PC-3 (cell line): ENCODE measurements at regions not wholly inside any gene's neighbourhood (a gene's known extent, or its start where the extent isn't known, plus 50 kb on each side); places are given as distances from the start of the nearest gene placed in this dataset.

Source experiments
- EZH2 ChIP-seq: fragments of 300-600 bp; sonication (generic); IDR thresholded peaks from one replicate; pipeline ENCODE4 v1.6.1; 2017; ENCODE audit warnings: antibody characterized with exemption, mild to moderate bottlenecking, low read length; ENCODE audit not compliant: unreplicated experiment
- EZH2phosphoT487 ChIP-seq: fragments of 300-600 bp; sonication (generic); IDR thresholded peaks from 2 replicates; pipeline ENCODE4 v1.6.1; 2018; ENCODE audit warnings: mild to moderate bottlenecking, antibody characterized with exemption, low read length, borderline replicate concordance
- TF ChIP-seq, protein P1 (sequence below): fragments of 300-600 bp; sonication (generic); conservative IDR thresholded peaks from 2 replicates; pipeline ENCODE4 v1.5.1; 2017; ENCODE audit warnings: antibody characterized with exemption, low read depth, mild to moderate bottlenecking, low read length

GRCh38 chr15:26259581-26259980 is 396.5 kb upstream of the ATP10A start:
- no peak for TF ChIP-seq EZH2
- TF ChIP-seq, protein P1, sequence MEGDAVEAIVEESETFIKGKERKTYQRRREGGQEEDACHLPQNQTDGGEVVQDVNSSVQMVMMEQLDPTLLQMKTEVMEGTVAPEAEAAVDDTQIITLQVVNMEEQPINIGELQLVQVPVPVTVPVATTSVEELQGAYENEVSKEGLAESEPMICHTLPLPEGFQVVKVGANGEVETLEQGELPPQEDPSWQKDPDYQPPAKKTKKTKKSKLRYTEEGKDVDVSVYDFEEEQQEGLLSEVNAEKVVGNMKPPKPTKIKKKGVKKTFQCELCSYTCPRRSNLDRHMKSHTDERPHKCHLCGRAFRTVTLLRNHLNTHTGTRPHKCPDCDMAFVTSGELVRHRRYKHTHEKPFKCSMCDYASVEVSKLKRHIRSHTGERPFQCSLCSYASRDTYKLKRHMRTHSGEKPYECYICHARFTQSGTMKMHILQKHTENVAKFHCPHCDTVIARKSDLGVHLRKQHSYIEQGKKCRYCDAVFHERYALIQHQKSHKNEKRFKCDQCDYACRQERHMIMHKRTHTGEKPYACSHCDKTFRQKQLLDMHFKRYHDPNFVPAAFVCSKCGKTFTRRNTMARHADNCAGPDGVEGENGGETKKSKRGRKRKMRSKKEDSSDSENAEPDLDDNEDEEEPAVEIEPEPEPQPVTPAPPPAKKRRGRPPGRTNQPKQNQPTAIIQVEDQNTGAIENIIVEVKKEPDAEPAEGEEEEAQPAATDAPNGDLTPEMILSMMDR: no peak
- no peak for TF ChIP-seq EZH2phosphoT487
